PC-9 (cell line): ENCODE measurements at regions not wholly inside any gene's neighbourhood (a gene's known extent, or its start where the extent isn't known, plus 50 kb on each side); places are given as distances from the start of the nearest gene placed in this dataset.

Experiments used
- EZH2 ChIP-seq: fragments of 200-600 bp; sonication (generic); IDR thresholded peaks from 2 replicates; pipeline ENCODE4 v1.8.0; 2017; ENCODE audit warnings: antibody characterized with exemption, low read depth
- TF ChIP-seq, protein P1 (sequence below): fragments of 200-600 bp; sonication (generic); conservative IDR thresholded peaks from 2 replicates; pipeline ENCODE4 v1.6.1; 2017; ENCODE audit warnings: mixed run types, antibody characterized with exemption, mild to moderate bottlenecking, moderate library complexity

- TF ChIP-seq, protein P1, sequence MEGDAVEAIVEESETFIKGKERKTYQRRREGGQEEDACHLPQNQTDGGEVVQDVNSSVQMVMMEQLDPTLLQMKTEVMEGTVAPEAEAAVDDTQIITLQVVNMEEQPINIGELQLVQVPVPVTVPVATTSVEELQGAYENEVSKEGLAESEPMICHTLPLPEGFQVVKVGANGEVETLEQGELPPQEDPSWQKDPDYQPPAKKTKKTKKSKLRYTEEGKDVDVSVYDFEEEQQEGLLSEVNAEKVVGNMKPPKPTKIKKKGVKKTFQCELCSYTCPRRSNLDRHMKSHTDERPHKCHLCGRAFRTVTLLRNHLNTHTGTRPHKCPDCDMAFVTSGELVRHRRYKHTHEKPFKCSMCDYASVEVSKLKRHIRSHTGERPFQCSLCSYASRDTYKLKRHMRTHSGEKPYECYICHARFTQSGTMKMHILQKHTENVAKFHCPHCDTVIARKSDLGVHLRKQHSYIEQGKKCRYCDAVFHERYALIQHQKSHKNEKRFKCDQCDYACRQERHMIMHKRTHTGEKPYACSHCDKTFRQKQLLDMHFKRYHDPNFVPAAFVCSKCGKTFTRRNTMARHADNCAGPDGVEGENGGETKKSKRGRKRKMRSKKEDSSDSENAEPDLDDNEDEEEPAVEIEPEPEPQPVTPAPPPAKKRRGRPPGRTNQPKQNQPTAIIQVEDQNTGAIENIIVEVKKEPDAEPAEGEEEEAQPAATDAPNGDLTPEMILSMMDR, result no peak
- TF ChIP-seq EZH2, result no peak
Observed at GRCh38 chr14:106651016-106651415, 1124.6 kb downstream of the TMEM121 start.
